ENCODE measurements at regions not wholly inside any gene's neighbourhood (a gene's known extent, or its start where the extent isn't known, plus 50 kb on each side); places are given as distances from the start of the nearest gene placed in this dataset.
"Not testable (repeated sequence)": the region's sequence is repeated elsewhere in the genome, so short reads cannot be mapped to it uniquely, and the experiment has no call there.

DNA sequence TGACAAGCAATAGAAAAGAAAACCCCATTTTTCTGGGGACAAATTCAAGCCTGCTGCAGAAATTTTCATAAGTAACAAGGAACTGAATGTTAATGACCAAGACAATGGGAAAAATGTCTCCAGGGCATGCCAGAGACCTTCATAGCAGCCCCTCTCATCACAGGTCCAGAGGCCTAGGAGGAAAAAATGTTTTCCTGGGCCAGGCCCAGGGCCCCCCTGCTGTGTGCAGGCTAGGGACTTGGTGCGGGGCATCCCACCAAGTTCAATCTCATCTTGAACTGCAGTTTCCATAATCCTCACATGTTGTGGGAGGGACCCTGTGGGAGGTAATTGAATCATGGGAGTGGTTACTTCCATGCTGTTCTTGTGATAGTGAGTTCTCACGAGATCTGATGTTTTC, 211.5 kb upstream of the GRIA3 start:
- no peaks in the 10 kb centered on the region for H3K36me3 ChIP-seq (ENCODE audit: insufficient read depth in 1 of 2, low read depth in 1 of 2)
- H3K9me3 ChIP-seq: no peaks in the 10 kb centered on the region
- DNase-seq (no peak), ATAC-seq (no peak)
- no peak for TF ChIP-seq CTCF (IDR thresholded peaks at IDR 0.05)
- H3K4me1 ChIP-seq: no peaks in the 10 kb centered on the region
- H3K27me3 ChIP-seq (ENCODE audit: insufficient read depth in 3 of 3, low read length in 2 of 3): no peaks in the 10 kb centered on the region
- H3K27ac ChIP-seq: no peak overlapping the region
- WGBS, 3 donors: 45 to 50% (median 49%) methylated on average over 2 of the region's 2 CpGs
- no peak overlapping the region for H3K4me3 ChIP-seq
- intact Hi-C loops (cut with DNase I): no loop called here

- TF ChIP-seq CTCF (IDR thresholded peaks at IDR 0.05): no peak
- DNase-seq: no peak
- H3K4me3 ChIP-seq: no peak overlapping the region
- no peak for ATAC-seq
- H3K4me1 ChIP-seq: no peaks in the 10 kb centered on the region
- 83 to 86% (median 85%) methylated on average over 6 of the region's 6 CpGs for WGBS, 3 donors
- H3K9me3 ChIP-seq: no peaks in the 10 kb centered on the region
- no peaks in the 10 kb centered on the region for H3K27me3 ChIP-seq (ENCODE audit: insufficient read depth in 3 of 3, low read length in 2 of 3)
- no peaks in the 10 kb centered on the region for H3K36me3 ChIP-seq (ENCODE audit: insufficient read depth in 1 of 2, low read depth in 1 of 2)
- H3K27ac ChIP-seq: no peak overlapping the region
- intact Hi-C loops (cut with DNase I): no loop called here
Measured at GRCh38 chrX:122982521-122982920, 201.6 kb upstream of the GRIA3 start.

GRCh38 chrX:123002844-123003243, 181.2 kb upstream of the GRIA3 start:
- H3K27ac ChIP-seq; H3K4me3 ChIP-seq; H3K4me1 ChIP-seq; H3K27me3 ChIP-seq (ENCODE audit: insufficient read depth in 3 of 3, low read length in 2 of 3); H3K36me3 ChIP-seq (ENCODE audit: insufficient read depth in 1 of 2, low read depth in 1 of 2); H3K9me3 ChIP-seq; intact Hi-C loops (cut with DNase I); DNase-seq; ATAC-seq: not testable (repeated sequence)
- 56 to 89% (median 79%) methylated on average over 2 of the region's 2 CpGs for WGBS, 3 donors

GRCh38 chrX:123013141-123013540, 170.9 kb upstream of the GRIA3 start:
- WGBS, 3 donors: 24 to 35% (median 33%) methylated on average over 1 of the region's 1 CpG
- Histone ChIP-seq H3K27me3 (ENCODE audit: insufficient read depth in 3 of 3, low read length in 2 of 3) (no peaks in the 10 kb centered on the region), H3K4me1 (no peaks in the 10 kb centered on the region), H3K9me3 (no peaks in the 10 kb centered on the region), H3K4me3 (no peak overlapping the region), H3K27ac (no peak overlapping the region), H3K36me3 (ENCODE audit: insufficient read depth in 1 of 2, low read depth in 1 of 2) (no peaks in the 10 kb centered on the region)
- intact Hi-C loops (cut with DNase I): no loop called here
- no peak for ATAC-seq
- no peak for DNase-seq
- TF ChIP-seq CTCF (IDR thresholded peaks at IDR 0.05): no peak

- intact Hi-C loops (cut with DNase I): no loop called here
Measured at GRCh38 chrX:123036401-123036800, 147.7 kb upstream of the GRIA3 start.

More at GRCh38 chrX:123036401-123036800, 147.7 kb upstream of the GRIA3 start:
- no peak overlapping the region for H3K4me3 ChIP-seq
- no peak overlapping the region for H3K27ac ChIP-seq
- no peaks in the 10 kb centered on the region for H3K36me3 ChIP-seq (ENCODE audit: insufficient read depth in 1 of 2, low read depth in 1 of 2)
- H3K27me3 ChIP-seq (ENCODE audit: insufficient read depth in 3 of 3, low read length in 2 of 3): no peaks in the 10 kb centered on the region
- no peaks in the 10 kb centered on the region for H3K4me1 ChIP-seq
- WGBS, 3 donors: 33 to 46% (median 40%) methylated on average over 3 of the region's 3 CpGs
- H3K9me3 ChIP-seq: no peaks in the 10 kb centered on the region
- TF ChIP-seq CTCF (IDR thresholded peaks at IDR 0.05): no peak
- ATAC-seq (no peak), DNase-seq (no peak)
